ENCODE measurements at regions not wholly inside any gene's neighbourhood (a gene's known extent, or its start where the extent isn't known, plus 50 kb on each side); places are given as distances from the start of the nearest gene placed in this dataset.
"Not testable (repeated sequence)": the region's sequence is repeated elsewhere in the genome, so short reads cannot be mapped to it uniquely, and the experiment has no call there.

- Mint-ChIP-seq H3K9me3 (no peaks in the 10 kb centered on the region), H3K27me3 (no peaks in the 10 kb centered on the region), H3K27ac (no peak overlapping the region), H3K4me1 (ENCODE audit: unreplicated experiment) (no peaks in the 10 kb centered on the region), H3K36me3 (no peaks in the 10 kb centered on the region), H3K4me3 (no peak overlapping the region)
- DNase-seq (ENCODE audit: extremely low spot score, unreplicated experiment) = no peak
- no peak for TF ChIP-seq CTCF (conservative IDR thresholded peaks at IDR 0.05)
Measured at GRCh38 chr7:55730197-55730596, 132.4 kb downstream of the SEPTIN14 start.

GRCh38 chr7:55723621-55723941 is 139.0 kb downstream of the SEPTIN14 start:
- no peaks in the 10 kb centered on the region for H3K36me3 Mint-ChIP-seq
- peaks cover 3% of the 10 kb centered on the region for H3K4me1 Mint-ChIP-seq (ENCODE audit: unreplicated experiment)
- no peak overlapping the region for H3K27ac Mint-ChIP-seq
- H3K4me3 Mint-ChIP-seq = no peak overlapping the region
- DNase-seq (ENCODE audit: extremely low spot score, unreplicated experiment) = no peak
- no peaks in the 10 kb centered on the region for H3K27me3 Mint-ChIP-seq
- H3K9me3 Mint-ChIP-seq = no peaks in the 10 kb centered on the region
- no peak for TF ChIP-seq CTCF (conservative IDR thresholded peaks at IDR 0.05)

GRCh38 chr7:55722874-55723620 is 139.5 kb downstream of the SEPTIN14 start:
- not testable (repeated sequence) for H3K9me3 Mint-ChIP-seq; H3K4me1 Mint-ChIP-seq (ENCODE audit: unreplicated experiment); H3K27ac Mint-ChIP-seq; H3K36me3 Mint-ChIP-seq; H3K4me3 Mint-ChIP-seq; DNase-seq (ENCODE audit: extremely low spot score, unreplicated experiment); H3K27me3 Mint-ChIP-seq

GRCh38 chr7:55721004-55721403 is 141.5 kb downstream of the SEPTIN14 start:
- not testable (repeated sequence) for DNase-seq (ENCODE audit: extremely low spot score, unreplicated experiment); H3K27me3 Mint-ChIP-seq; H3K36me3 Mint-ChIP-seq; H3K27ac Mint-ChIP-seq; H3K9me3 Mint-ChIP-seq; H3K4me3 Mint-ChIP-seq; H3K4me1 Mint-ChIP-seq (ENCODE audit: unreplicated experiment)

- H3K4me3 Mint-ChIP-seq = not testable (repeated sequence)
Measured at GRCh38 chr7:55715247-55715867, 143.1 kb upstream of the VOPP1 start.

GRCh38 chr7:55714370-55714769 is 142.1 kb upstream of the VOPP1 start:
- not testable (repeated sequence) for DNase-seq (ENCODE audit: extremely low spot score, unreplicated experiment); H3K27me3 Mint-ChIP-seq; H3K27ac Mint-ChIP-seq; H3K9me3 Mint-ChIP-seq; H3K36me3 Mint-ChIP-seq; H3K4me3 Mint-ChIP-seq; H3K4me1 Mint-ChIP-seq (ENCODE audit: unreplicated experiment)

More at GRCh38 chr7:55715247-55715867, 143.1 kb upstream of the VOPP1 start:
- DNase-seq (ENCODE audit: extremely low spot score, unreplicated experiment); H3K27me3 Mint-ChIP-seq; H3K36me3 Mint-ChIP-seq; H3K9me3 Mint-ChIP-seq; H3K4me1 Mint-ChIP-seq (ENCODE audit: unreplicated experiment): not testable (repeated sequence)
- H3K27ac Mint-ChIP-seq = peak overlapping the region; percentile 21

GRCh38 chr7:55710312-55710711 is 138.0 kb upstream of the VOPP1 start:
- not testable (repeated sequence) for H3K4me1 Mint-ChIP-seq (ENCODE audit: unreplicated experiment); H3K9me3 Mint-ChIP-seq; H3K27ac Mint-ChIP-seq; H3K4me3 Mint-ChIP-seq; H3K27me3 Mint-ChIP-seq; DNase-seq (ENCODE audit: extremely low spot score, unreplicated experiment); H3K36me3 Mint-ChIP-seq

- H3K4me1 Mint-ChIP-seq (ENCODE audit: unreplicated experiment); H3K4me3 Mint-ChIP-seq; H3K27ac Mint-ChIP-seq; H3K36me3 Mint-ChIP-seq; H3K9me3 Mint-ChIP-seq; H3K27me3 Mint-ChIP-seq; DNase-seq (ENCODE audit: extremely low spot score, unreplicated experiment): not testable (repeated sequence)
Measured at GRCh38 chr7:55708028-55708427, 135.7 kb upstream of the VOPP1 start.

- not testable (repeated sequence) for H3K4me1 Mint-ChIP-seq (ENCODE audit: unreplicated experiment); H3K27me3 Mint-ChIP-seq; DNase-seq (ENCODE audit: extremely low spot score, unreplicated experiment); H3K4me3 Mint-ChIP-seq; H3K27ac Mint-ChIP-seq; H3K9me3 Mint-ChIP-seq; H3K36me3 Mint-ChIP-seq
Measured at GRCh38 chr7:55707410-55707809, 135.1 kb upstream of the VOPP1 start.

GRCh38 chr7:55706451-55707195 is 134.3 kb upstream of the VOPP1 start:
- not testable (repeated sequence) for DNase-seq (ENCODE audit: extremely low spot score, unreplicated experiment); H3K27ac Mint-ChIP-seq; H3K27me3 Mint-ChIP-seq; H3K9me3 Mint-ChIP-seq; H3K4me1 Mint-ChIP-seq (ENCODE audit: unreplicated experiment); H3K4me3 Mint-ChIP-seq; H3K36me3 Mint-ChIP-seq

- not testable (repeated sequence) for DNase-seq (ENCODE audit: extremely low spot score, unreplicated experiment); H3K4me1 Mint-ChIP-seq (ENCODE audit: unreplicated experiment); H3K4me3 Mint-ChIP-seq
Measured at GRCh38 chr7:55705728-55706450, 133.6 kb upstream of the VOPP1 start.

More at GRCh38 chr7:55705728-55706450, 133.6 kb upstream of the VOPP1 start:
- H3K36me3 Mint-ChIP-seq, H3K27ac Mint-ChIP-seq, H3K9me3 Mint-ChIP-seq, H3K27me3 Mint-ChIP-seq: not testable (repeated sequence)
